Gastrocnemius medialis (tissue), 4 donors: ENCODE measurements at regions not wholly inside any gene's neighbourhood (a gene's known extent, or its start where the extent isn't known, plus 50 kb on each side); places are given as distances from the start of the nearest gene placed in this dataset.
"Not testable (repeated sequence)": the region's sequence is repeated elsewhere in the genome, so short reads cannot be mapped to it uniquely, and the experiment has no call there.

Source experiments
- POLR2A ChIP-seq, 2 donors: fragments of 450-650 bp; IDR thresholded peaks; one replicate each; pipeline ENCODE4 v1.6.1; 2017; ENCODE audit warnings: antibody characterized with exemption in 2 of 2, mild to moderate bottlenecking in 2 of 2, moderate library complexity in 2 of 2
- TF ChIP-seq, protein P1 (sequence below), 5 experiments: fragments of 450-650 bp in 3 of 5; fragments of 200-600 bp in 2 of 5; sonication (generic) in 2 of 5; IDR thresholded peaks in 4 of 5; conservative IDR thresholded peaks in 1 of 5; 1 replicate in 4 of 5; 2 replicates in 1 of 5; pipeline ENCODE4 v1.5.1; 2016 to 2019; ENCODE audit warnings: antibody characterized with exemption in 5 of 5, mild to moderate bottlenecking in 3 of 5, moderate library complexity in 3 of 5

DNA sequence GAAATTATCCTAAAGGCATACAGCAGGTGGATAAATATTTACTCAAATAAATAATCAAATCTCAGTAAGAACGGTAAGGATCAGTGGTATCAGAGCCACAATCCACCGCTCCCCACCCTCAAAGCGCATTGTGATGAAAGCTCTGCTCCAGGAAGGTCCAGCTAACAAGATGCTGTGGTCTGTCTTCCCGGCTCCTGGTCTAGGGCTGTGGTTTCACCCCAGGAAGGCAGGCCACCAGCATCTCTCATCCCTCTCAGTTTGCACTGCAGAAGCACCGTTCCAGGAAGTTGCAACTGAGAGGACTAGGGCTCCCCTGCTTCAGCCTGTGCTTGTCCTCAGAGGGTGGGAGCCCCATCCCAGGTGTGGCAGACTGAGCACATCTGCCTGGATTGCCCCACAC, 86.1 kb upstream of the SAMD11 start:
- TF ChIP-seq, protein P1, sequence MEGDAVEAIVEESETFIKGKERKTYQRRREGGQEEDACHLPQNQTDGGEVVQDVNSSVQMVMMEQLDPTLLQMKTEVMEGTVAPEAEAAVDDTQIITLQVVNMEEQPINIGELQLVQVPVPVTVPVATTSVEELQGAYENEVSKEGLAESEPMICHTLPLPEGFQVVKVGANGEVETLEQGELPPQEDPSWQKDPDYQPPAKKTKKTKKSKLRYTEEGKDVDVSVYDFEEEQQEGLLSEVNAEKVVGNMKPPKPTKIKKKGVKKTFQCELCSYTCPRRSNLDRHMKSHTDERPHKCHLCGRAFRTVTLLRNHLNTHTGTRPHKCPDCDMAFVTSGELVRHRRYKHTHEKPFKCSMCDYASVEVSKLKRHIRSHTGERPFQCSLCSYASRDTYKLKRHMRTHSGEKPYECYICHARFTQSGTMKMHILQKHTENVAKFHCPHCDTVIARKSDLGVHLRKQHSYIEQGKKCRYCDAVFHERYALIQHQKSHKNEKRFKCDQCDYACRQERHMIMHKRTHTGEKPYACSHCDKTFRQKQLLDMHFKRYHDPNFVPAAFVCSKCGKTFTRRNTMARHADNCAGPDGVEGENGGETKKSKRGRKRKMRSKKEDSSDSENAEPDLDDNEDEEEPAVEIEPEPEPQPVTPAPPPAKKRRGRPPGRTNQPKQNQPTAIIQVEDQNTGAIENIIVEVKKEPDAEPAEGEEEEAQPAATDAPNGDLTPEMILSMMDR (IDR thresholded peaks at IDR 0.05 in 4 of 5, conservative IDR thresholded peaks at IDR 0.05 in 1 of 5), result not testable (repeated sequence)
- not testable (repeated sequence) for TF ChIP-seq POLR2A (IDR thresholded peaks at IDR 0.05)
